Neural cell (in vitro differentiated cells): ENCODE measurements at regions not wholly inside any gene's neighbourhood (a gene's known extent, or its start where the extent isn't known, plus 50 kb on each side); places are given as distances from the start of the nearest gene placed in this dataset.

ENCODE experiments used
- EZH2 ChIP-seq: fragments of 200-600, 300-800 bp; shearing (Covaris generic), sonication (generic); IDR thresholded peaks from 2 replicates; pipeline ENCODE4 v1.6.1; 2014; ENCODE audit warnings: antibody characterized with exemption, low read length, borderline replicate concordance, mild to moderate bottlenecking; ENCODE audit not compliant: insufficient read depth, poor library complexity, severe bottlenecking
- TF ChIP-seq, protein P1 (sequence below): fragments of 450-650 bp; IDR thresholded peaks from 2 replicates; pipeline ENCODE4 v1.5.1; 2014; ENCODE audit warnings: antibody characterized with exemption, mild to moderate bottlenecking, moderate library complexity; ENCODE audit not compliant: poor library complexity, severe bottlenecking

DNA sequence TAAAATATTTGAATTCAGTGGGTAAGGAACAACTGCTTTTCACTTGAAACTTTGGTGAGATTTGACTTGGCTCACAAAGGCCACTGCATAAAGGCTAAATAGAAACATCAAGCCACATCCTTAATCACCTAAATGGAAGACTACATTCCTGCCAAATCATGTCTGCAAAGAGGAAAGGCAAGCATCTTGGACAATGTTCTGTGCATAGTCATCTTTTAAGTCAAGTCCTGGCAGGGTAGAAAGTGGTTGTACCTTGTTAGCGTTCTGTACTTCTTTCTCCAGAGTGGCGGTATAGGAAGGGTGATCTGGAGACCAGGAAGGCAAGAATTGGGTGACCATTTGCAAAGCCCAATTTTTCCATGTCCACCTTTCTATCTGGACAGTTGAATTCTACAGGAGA is 121.4 kb upstream of the SLC14A2 start:
- TF ChIP-seq EZH2, result no peak
- TF ChIP-seq, protein P1, sequence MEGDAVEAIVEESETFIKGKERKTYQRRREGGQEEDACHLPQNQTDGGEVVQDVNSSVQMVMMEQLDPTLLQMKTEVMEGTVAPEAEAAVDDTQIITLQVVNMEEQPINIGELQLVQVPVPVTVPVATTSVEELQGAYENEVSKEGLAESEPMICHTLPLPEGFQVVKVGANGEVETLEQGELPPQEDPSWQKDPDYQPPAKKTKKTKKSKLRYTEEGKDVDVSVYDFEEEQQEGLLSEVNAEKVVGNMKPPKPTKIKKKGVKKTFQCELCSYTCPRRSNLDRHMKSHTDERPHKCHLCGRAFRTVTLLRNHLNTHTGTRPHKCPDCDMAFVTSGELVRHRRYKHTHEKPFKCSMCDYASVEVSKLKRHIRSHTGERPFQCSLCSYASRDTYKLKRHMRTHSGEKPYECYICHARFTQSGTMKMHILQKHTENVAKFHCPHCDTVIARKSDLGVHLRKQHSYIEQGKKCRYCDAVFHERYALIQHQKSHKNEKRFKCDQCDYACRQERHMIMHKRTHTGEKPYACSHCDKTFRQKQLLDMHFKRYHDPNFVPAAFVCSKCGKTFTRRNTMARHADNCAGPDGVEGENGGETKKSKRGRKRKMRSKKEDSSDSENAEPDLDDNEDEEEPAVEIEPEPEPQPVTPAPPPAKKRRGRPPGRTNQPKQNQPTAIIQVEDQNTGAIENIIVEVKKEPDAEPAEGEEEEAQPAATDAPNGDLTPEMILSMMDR, result no peak
